ENCODE measurements at regions not wholly inside any gene's neighbourhood (a gene's known extent, or its start where the extent isn't known, plus 50 kb on each side); places are given as distances from the start of the nearest gene placed in this dataset.

DNA sequence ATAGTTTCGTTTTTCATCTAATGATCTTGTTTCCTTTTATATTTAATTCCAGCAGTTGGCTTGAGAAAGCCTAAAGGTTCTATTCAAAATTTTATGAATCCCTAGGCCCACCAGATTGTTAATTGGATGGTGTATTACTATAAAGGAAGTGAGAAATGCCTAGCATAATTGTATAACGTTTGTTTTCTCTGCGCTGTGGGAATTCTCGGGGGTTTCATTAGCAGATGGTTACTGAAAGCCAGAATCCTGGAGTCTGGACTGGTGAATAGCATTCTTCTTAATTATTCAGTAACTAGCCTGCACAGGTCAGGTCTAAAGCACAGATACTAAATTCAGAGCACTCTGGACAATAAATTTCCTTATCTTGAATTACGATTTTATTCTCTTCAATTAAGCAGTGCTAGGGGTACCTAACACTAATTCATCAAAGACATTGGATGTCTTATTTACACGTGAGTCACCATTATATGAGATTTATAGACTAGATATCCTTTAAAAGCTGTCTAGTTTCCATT lies 459.4 kb downstream of the DTHD1 start:
- Mint-ChIP-seq H3K27me3 (ENCODE audit: unreplicated experiment) (no peaks in the 10 kb centered on the region), H3K4me3 (ENCODE audit: low read depth, unreplicated experiment) (no peak overlapping the region), H3K36me3 (ENCODE audit: insufficient read depth, unreplicated experiment) (no peaks in the 10 kb centered on the region), H3K9me3 (ENCODE audit: low read depth, unreplicated experiment) (no peaks in the 10 kb centered on the region), H3K4me1 (ENCODE audit: low read depth, unreplicated experiment) (no peaks in the 10 kb centered on the region), H3K27ac (ENCODE audit: unreplicated experiment) (no peak overlapping the region)
- TF ChIP-seq, protein P1, sequence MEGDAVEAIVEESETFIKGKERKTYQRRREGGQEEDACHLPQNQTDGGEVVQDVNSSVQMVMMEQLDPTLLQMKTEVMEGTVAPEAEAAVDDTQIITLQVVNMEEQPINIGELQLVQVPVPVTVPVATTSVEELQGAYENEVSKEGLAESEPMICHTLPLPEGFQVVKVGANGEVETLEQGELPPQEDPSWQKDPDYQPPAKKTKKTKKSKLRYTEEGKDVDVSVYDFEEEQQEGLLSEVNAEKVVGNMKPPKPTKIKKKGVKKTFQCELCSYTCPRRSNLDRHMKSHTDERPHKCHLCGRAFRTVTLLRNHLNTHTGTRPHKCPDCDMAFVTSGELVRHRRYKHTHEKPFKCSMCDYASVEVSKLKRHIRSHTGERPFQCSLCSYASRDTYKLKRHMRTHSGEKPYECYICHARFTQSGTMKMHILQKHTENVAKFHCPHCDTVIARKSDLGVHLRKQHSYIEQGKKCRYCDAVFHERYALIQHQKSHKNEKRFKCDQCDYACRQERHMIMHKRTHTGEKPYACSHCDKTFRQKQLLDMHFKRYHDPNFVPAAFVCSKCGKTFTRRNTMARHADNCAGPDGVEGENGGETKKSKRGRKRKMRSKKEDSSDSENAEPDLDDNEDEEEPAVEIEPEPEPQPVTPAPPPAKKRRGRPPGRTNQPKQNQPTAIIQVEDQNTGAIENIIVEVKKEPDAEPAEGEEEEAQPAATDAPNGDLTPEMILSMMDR (IDR thresholded peaks at IDR 0.05; ENCODE audit: unreplicated experiment), result no peak
- DNase-seq, result no peak
- BruUV-seq (replicated peaks), result no TSS peak
- intact Hi-C loops (cut with micrococcal nuclease; ENCODE audit: unreplicated experiment), result no loop called here
- CTCF ChIA-PET, result no interaction called here

DNA sequence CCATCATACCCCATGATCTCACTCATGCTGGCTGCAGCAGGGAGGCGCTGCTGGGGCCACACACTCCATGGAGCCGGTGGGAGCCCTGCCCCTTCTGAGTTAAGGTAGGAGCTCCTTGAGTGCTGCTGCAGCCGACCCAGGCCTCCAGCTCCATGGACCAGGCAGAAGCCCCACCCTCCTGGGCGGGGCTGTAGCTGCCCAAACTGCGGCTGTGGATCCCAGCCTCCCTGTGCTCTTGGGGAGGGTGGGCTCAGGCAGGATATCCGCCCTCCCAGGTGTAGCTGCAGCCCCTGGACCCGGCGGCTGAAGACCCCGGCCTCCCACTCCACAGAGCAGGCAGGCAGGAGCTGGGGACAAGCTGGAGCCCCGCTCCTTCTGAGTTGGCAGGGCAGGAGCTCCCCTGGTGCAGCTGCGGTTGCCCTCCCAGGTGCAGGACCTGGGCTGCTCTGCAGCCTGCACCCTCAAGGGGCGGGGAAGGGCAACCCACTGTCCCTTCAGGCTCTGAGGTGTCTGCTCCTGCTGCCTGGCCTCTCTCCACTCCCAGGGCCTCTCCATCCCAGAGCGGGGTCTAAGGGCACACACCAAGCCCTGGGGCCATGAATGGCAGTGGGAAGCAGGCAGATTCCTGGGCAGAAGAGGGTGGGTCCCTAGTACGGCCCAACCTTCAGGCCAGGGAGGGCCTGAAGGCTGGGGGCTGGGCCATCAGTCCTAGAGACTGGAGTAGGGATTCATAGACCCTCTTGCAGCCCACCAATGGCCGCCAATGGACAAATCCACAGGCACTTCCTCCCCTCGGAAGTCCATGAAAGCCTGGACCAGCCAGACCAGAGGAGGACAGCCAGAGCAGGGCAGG lies 466.1 kb downstream of the DTHD1 start:
- H3K4me1 Mint-ChIP-seq (ENCODE audit: low read depth, unreplicated experiment), result no peaks in the 10 kb centered on the region
- H3K36me3 Mint-ChIP-seq (ENCODE audit: insufficient read depth, unreplicated experiment), result no peaks in the 10 kb centered on the region
- no TSS peak for BruUV-seq (replicated peaks)
- no peak overlapping the region for H3K4me3 Mint-ChIP-seq (ENCODE audit: low read depth, unreplicated experiment)
- no peaks in the 10 kb centered on the region for H3K27me3 Mint-ChIP-seq (ENCODE audit: unreplicated experiment)
- TF ChIP-seq, protein P1 (IDR thresholded peaks at IDR 0.05; ENCODE audit: unreplicated experiment), result no peak
- no peak overlapping the region for H3K27ac Mint-ChIP-seq (ENCODE audit: unreplicated experiment)
- DNase-seq, result no peak
- no peaks in the 10 kb centered on the region for H3K9me3 Mint-ChIP-seq (ENCODE audit: low read depth, unreplicated experiment)
- CTCF ChIA-PET, result no interaction called here
- intact Hi-C loops (cut with micrococcal nuclease; ENCODE audit: unreplicated experiment), result no loop called here

DNA sequence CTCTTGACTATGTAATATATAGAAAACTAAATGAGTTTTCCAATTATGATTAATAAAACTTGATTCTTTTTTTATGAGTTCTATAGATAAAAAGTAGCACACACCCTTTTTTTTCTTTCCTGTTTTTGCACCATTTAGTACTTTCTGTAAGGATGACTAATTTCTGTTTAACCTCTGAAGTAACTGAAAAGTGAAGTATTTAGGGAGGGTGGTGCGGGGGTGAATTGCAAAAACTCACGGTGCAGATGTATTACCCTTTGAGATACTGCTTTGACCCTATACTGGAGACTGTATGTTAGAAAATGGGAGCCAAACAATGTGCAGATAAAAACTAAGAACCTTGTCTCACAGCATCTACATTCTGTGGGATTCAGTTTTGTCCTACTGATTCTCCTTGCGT lies 471.6 kb downstream of the DTHD1 start:
- Mint-ChIP-seq H3K4me1 (ENCODE audit: low read depth, unreplicated experiment) (no peaks in the 10 kb centered on the region), H3K9me3 (ENCODE audit: low read depth, unreplicated experiment) (no peaks in the 10 kb centered on the region), H3K27me3 (ENCODE audit: unreplicated experiment) (no peaks in the 10 kb centered on the region), H3K27ac (ENCODE audit: unreplicated experiment) (no peak overlapping the region), H3K4me3 (ENCODE audit: low read depth, unreplicated experiment) (no peak overlapping the region), H3K36me3 (ENCODE audit: insufficient read depth, unreplicated experiment) (no peaks in the 10 kb centered on the region)
- DNase-seq, result no peak
- intact Hi-C loops (cut with micrococcal nuclease; ENCODE audit: unreplicated experiment), result no loop called here
- BruUV-seq (replicated peaks), result no TSS peak
- TF ChIP-seq, protein P1 (IDR thresholded peaks at IDR 0.05; ENCODE audit: unreplicated experiment), result no peak
- CTCF ChIA-PET, result no interaction called here

DNA sequence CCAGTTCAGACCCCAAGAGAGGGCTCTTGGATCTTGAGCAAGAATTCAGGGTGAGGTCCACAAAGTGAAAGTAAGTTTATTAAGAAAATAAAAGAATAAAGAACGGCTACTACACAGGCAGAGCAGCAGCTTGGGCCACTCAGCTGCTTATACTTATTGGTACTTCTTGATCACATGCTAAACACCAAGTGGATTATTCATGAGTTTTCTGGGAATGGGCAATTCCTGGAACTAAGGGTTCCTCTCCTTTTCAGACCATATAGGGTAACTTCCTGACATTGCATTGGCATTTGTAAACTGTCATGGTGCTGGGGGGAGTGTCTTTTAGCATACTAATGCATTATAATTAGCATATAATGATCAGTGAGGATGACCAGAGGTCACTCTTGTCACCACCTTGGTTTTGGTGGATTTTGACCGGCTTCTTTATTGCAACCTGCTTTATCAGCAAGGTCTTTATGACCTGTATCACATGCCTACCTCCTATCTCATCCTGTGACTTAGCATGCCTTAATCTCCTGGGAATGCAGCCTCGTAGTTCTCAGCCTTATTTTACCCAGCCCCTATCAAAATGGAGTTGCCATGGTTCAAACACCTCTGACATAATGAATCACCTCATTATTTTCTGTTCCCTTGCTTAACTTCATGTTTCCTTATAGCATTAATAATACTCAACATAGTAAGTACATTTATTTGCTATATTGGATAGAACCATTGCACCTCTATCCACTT lies 476.3 kb downstream of the DTHD1 start:
- TF ChIP-seq, protein P1 (IDR thresholded peaks at IDR 0.05; ENCODE audit: unreplicated experiment), result no peak
- Mint-ChIP-seq H3K4me1 (ENCODE audit: low read depth, unreplicated experiment) (no peaks in the 10 kb centered on the region), H3K27ac (ENCODE audit: unreplicated experiment) (no peak overlapping the region), H3K4me3 (ENCODE audit: low read depth, unreplicated experiment) (no peak overlapping the region), H3K27me3 (ENCODE audit: unreplicated experiment) (no peaks in the 10 kb centered on the region), H3K36me3 (ENCODE audit: insufficient read depth, unreplicated experiment) (no peaks in the 10 kb centered on the region), H3K9me3 (ENCODE audit: low read depth, unreplicated experiment) (no peaks in the 10 kb centered on the region)
- intact Hi-C loops (cut with micrococcal nuclease; ENCODE audit: unreplicated experiment), result no loop called here
- CTCF ChIA-PET, result no interaction called here
- no TSS peak for BruUV-seq (replicated peaks)
- DNase-seq, result no peak

Data from Calu3 (cell line).